ENCODE measurements at regions not wholly inside any gene's neighbourhood (a gene's known extent, or its start where the extent isn't known, plus 50 kb on each side); places are given as distances from the start of the nearest gene placed in this dataset.
"Not testable (repeated sequence)": the region's sequence is repeated elsewhere in the genome, so short reads cannot be mapped to it uniquely, and the experiment has no call there.

GRCh38 chr17:77341069-77341541 lies 200.3 kb downstream of the SEC14L1 start:
- H2AK5ac ChIP-seq (ENCODE audit: low read depth, low read length): no peak overlapping the region
- no peak overlapping the region for H3K4ac ChIP-seq (ENCODE audit: low read length)
- no CpG with 5 or more reads among the region's 10 CpGs for WGBS, 2 donors (ENCODE audit: extremely low coverage in 2 of 2, insufficient read length in 2 of 2, insufficient replicate concordance in 1 of 2)
- H3K27me3 ChIP-seq (ENCODE audit: control insufficient read depth in 3 of 3, insufficient read depth in 3 of 3, low read depth in 1 of 3, low read length in 3 of 3): no peaks in the 10 kb centered on the region
- no peak overlapping the region for H2BK12ac ChIP-seq (ENCODE audit: low read length)
- no peak overlapping the region for H4K91ac ChIP-seq (ENCODE audit: low read depth, low read length, poor library complexity)
- H2BK5ac ChIP-seq (ENCODE audit: low read length): no peak overlapping the region
- H3K14ac ChIP-seq (ENCODE audit: low read length): no peak overlapping the region
- no peak overlapping the region for H3K23ac ChIP-seq (ENCODE audit: low read depth, low read length, poor library complexity)
- no peak overlapping the region for H4K8ac ChIP-seq (ENCODE audit: low read depth, low read length)
- H3K27ac ChIP-seq (replicated peaks; ENCODE audit: low read length): no peak overlapping the region
- peaks cover 2 to 11% of the 10 kb centered on the region in 2 donors for H3K9me3 ChIP-seq (replicated peaks in 1 of 2; ENCODE audit: control insufficient read depth in 2 of 2, insufficient read depth in 1 of 2, low read depth in 1 of 2, low read length in 2 of 2)
- no peaks in the 10 kb centered on the region for H3K4me1 ChIP-seq (ENCODE audit: control insufficient read depth in 2 of 2, insufficient read depth in 1 of 2, low read depth in 1 of 2, low read length in 2 of 2)
- no peak overlapping the region for H2BK120ac ChIP-seq (ENCODE audit: low read depth, low read length)
- no peak overlapping the region for H3K9ac ChIP-seq (ENCODE audit: low read depth, low read length, poor library complexity)
- H2BK15ac ChIP-seq (ENCODE audit: low read length): no peak overlapping the region
- H3K4me3 ChIP-seq (ENCODE audit: low read length in 2 of 2): no peak overlapping the region
- no peaks in the 10 kb centered on the region for H3K79me1 ChIP-seq (ENCODE audit: low read depth, low read length)
- H3K4me2 ChIP-seq (ENCODE audit: insufficient read depth, low read length, poor library complexity, severe bottlenecking): no peak overlapping the region
- DNase-seq (ENCODE audit: low spot score): no peak
- no peak overlapping the region for H2AFZ ChIP-seq (ENCODE audit: low read length)
- no peaks in the 10 kb centered on the region for H3K36me3 ChIP-seq (replicated peaks in 1 of 2; ENCODE audit: control insufficient read depth in 2 of 2, insufficient read depth in 2 of 2, low read length in 2 of 2)
- H3K18ac ChIP-seq (ENCODE audit: low read length): no peak overlapping the region

- not testable (repeated sequence) for H2BK12ac ChIP-seq (ENCODE audit: low read length); H3K9me3 ChIP-seq (replicated peaks in 1 of 2; ENCODE audit: control insufficient read depth in 2 of 2, insufficient read depth in 1 of 2, low read depth in 1 of 2, low read length in 2 of 2); H2BK15ac ChIP-seq (ENCODE audit: low read length); H2AFZ ChIP-seq (ENCODE audit: low read length); H3K4me1 ChIP-seq (ENCODE audit: control insufficient read depth in 2 of 2, insufficient read depth in 1 of 2, low read depth in 1 of 2, low read length in 2 of 2); H3K79me1 ChIP-seq (ENCODE audit: low read depth, low read length); DNase-seq (ENCODE audit: low spot score); H3K18ac ChIP-seq (ENCODE audit: low read length); H3K9ac ChIP-seq (ENCODE audit: low read depth, low read length, poor library complexity); H2AK5ac ChIP-seq (ENCODE audit: low read depth, low read length); H4K91ac ChIP-seq (ENCODE audit: low read depth, low read length, poor library complexity); H4K8ac ChIP-seq (ENCODE audit: low read depth, low read length); H3K36me3 ChIP-seq (replicated peaks in 1 of 2; ENCODE audit: control insufficient read depth in 2 of 2, insufficient read depth in 2 of 2, low read length in 2 of 2); H3K23ac ChIP-seq (ENCODE audit: low read depth, low read length, poor library complexity); H2BK5ac ChIP-seq (ENCODE audit: low read length); H3K27ac ChIP-seq (replicated peaks; ENCODE audit: low read length); H3K4me3 ChIP-seq (ENCODE audit: low read length in 2 of 2); H2BK120ac ChIP-seq (ENCODE audit: low read depth, low read length); H3K4me2 ChIP-seq (ENCODE audit: insufficient read depth, low read length, poor library complexity, severe bottlenecking); H3K14ac ChIP-seq (ENCODE audit: low read length); H3K4ac ChIP-seq (ENCODE audit: low read length); H3K27me3 ChIP-seq (ENCODE audit: control insufficient read depth in 3 of 3, insufficient read depth in 3 of 3, low read depth in 1 of 3, low read length in 3 of 3)
- WGBS, 2 donors (ENCODE audit: extremely low coverage in 2 of 2, insufficient read length in 2 of 2, insufficient replicate concordance in 1 of 2): no CpG with 5 or more reads among the region's 8 CpGs
Observed at GRCh38 chr17:77342656-77342990, 201.9 kb downstream of the SEC14L1 start.

- Histone ChIP-seq H2BK15ac (ENCODE audit: low read length) (no peak overlapping the region), H3K4me2 (ENCODE audit: insufficient read depth, low read length, poor library complexity, severe bottlenecking) (no peak overlapping the region), H3K14ac (ENCODE audit: low read length) (no peak overlapping the region), H3K9me3 (replicated peaks in 1 of 2; ENCODE audit: control insufficient read depth in 2 of 2, insufficient read depth in 1 of 2, low read depth in 1 of 2, low read length in 2 of 2) (peaks cover 3 to 7% of the 10 kb centered on the region in 2 donors), H3K4me1 (ENCODE audit: control insufficient read depth in 2 of 2, insufficient read depth in 1 of 2, low read depth in 1 of 2, low read length in 2 of 2) (no peaks in the 10 kb centered on the region), H4K8ac (ENCODE audit: low read depth, low read length) (no peak overlapping the region), H3K4ac (ENCODE audit: low read length) (no peak overlapping the region), H4K91ac (ENCODE audit: low read depth, low read length, poor library complexity) (no peak overlapping the region), H2BK120ac (ENCODE audit: low read depth, low read length) (no peak overlapping the region), H2BK12ac (ENCODE audit: low read length) (no peak overlapping the region), H3K18ac (ENCODE audit: low read length) (no peak overlapping the region), H2AFZ (ENCODE audit: low read length) (no peak overlapping the region), H3K27ac (replicated peaks; ENCODE audit: low read length) (no peak overlapping the region), H3K9ac (ENCODE audit: low read depth, low read length, poor library complexity) (no peak overlapping the region), H3K27me3 (ENCODE audit: control insufficient read depth in 3 of 3, insufficient read depth in 3 of 3, low read depth in 1 of 3, low read length in 3 of 3) (no peaks in the 10 kb centered on the region), H3K79me1 (ENCODE audit: low read depth, low read length) (no peaks in the 10 kb centered on the region), H2BK5ac (ENCODE audit: low read length) (no peak overlapping the region), H2AK5ac (ENCODE audit: low read depth, low read length) (no peak overlapping the region), H3K36me3 (replicated peaks in 1 of 2; ENCODE audit: control insufficient read depth in 2 of 2, insufficient read depth in 2 of 2, low read length in 2 of 2) (no peaks in the 10 kb centered on the region), H3K4me3 (ENCODE audit: low read length in 2 of 2) (no peak overlapping the region), H3K23ac (ENCODE audit: low read depth, low read length, poor library complexity) (no peak overlapping the region)
- DNase-seq (ENCODE audit: low spot score): no peak
- WGBS, 2 donors (ENCODE audit: extremely low coverage in 2 of 2, insufficient read length in 2 of 2, insufficient replicate concordance in 1 of 2): no CpG with 5 or more reads among the region's 7 CpGs
Observed at GRCh38 chr17:77343031-77343800, 202.4 kb downstream of the SEC14L1 start.

- no peaks in the 10 kb centered on the region for H3K27me3 ChIP-seq (ENCODE audit: control insufficient read depth in 3 of 3, insufficient read depth in 3 of 3, low read depth in 1 of 3, low read length in 3 of 3)
- no peaks in the 10 kb centered on the region for H3K4me1 ChIP-seq (ENCODE audit: control insufficient read depth in 2 of 2, insufficient read depth in 1 of 2, low read depth in 1 of 2, low read length in 2 of 2)
- peaks cover 3 to 7% of the 10 kb centered on the region in 2 donors for H3K9me3 ChIP-seq (replicated peaks in 1 of 2; ENCODE audit: control insufficient read depth in 2 of 2, insufficient read depth in 1 of 2, low read depth in 1 of 2, low read length in 2 of 2)
- H2BK120ac ChIP-seq (ENCODE audit: low read depth, low read length): no peak overlapping the region
- H3K79me1 ChIP-seq (ENCODE audit: low read depth, low read length): no peaks in the 10 kb centered on the region
- no peak overlapping the region for H2BK15ac ChIP-seq (ENCODE audit: low read length)
- no peak overlapping the region for H4K8ac ChIP-seq (ENCODE audit: low read depth, low read length)
- WGBS, 2 donors (ENCODE audit: extremely low coverage in 2 of 2, insufficient read length in 2 of 2, insufficient replicate concordance in 1 of 2): no CpG with 5 or more reads among the region's 5 CpGs
- no peak overlapping the region for H3K14ac ChIP-seq (ENCODE audit: low read length)
- DNase-seq (ENCODE audit: low spot score): no peak
- no peak overlapping the region for H3K4ac ChIP-seq (ENCODE audit: low read length)
- H3K36me3 ChIP-seq (replicated peaks in 1 of 2; ENCODE audit: control insufficient read depth in 2 of 2, insufficient read depth in 2 of 2, low read length in 2 of 2): no peaks in the 10 kb centered on the region
- no peak overlapping the region for H3K23ac ChIP-seq (ENCODE audit: low read depth, low read length, poor library complexity)
- no peak overlapping the region for H2BK12ac ChIP-seq (ENCODE audit: low read length)
- H2BK5ac ChIP-seq (ENCODE audit: low read length): no peak overlapping the region
- no peak overlapping the region for H2AFZ ChIP-seq (ENCODE audit: low read length)
- H4K91ac ChIP-seq (ENCODE audit: low read depth, low read length, poor library complexity): no peak overlapping the region
- no peak overlapping the region for H3K4me3 ChIP-seq (ENCODE audit: low read length in 2 of 2)
- no peak overlapping the region for H3K4me2 ChIP-seq (ENCODE audit: insufficient read depth, low read length, poor library complexity, severe bottlenecking)
- H3K18ac ChIP-seq (ENCODE audit: low read length): no peak overlapping the region
- H2AK5ac ChIP-seq (ENCODE audit: low read depth, low read length): no peak overlapping the region
- no peak overlapping the region for H3K9ac ChIP-seq (ENCODE audit: low read depth, low read length, poor library complexity)
- no peak overlapping the region for H3K27ac ChIP-seq (replicated peaks; ENCODE audit: low read length)
Observed at GRCh38 chr17:77344038-77344437, 203.3 kb downstream of the SEC14L1 start.
